CD4-positive, alpha-beta T cell treated with Interleukin-4 for 4 hours (primary cell): ENCODE measurements at regions not wholly inside any gene's neighbourhood (a gene's known extent, or its start where the extent isn't known, plus 50 kb on each side); places are given as distances from the start of the nearest gene placed in this dataset.

ENCODE experiments used
- DNase-seq: peaks from one replicate; pipeline ENCODE4 v3.0.0-alpha.2; 2020

GRCh38 chrX:23548164-23548563 lies 119.1 kb upstream of the PRDX4 start:
- DNase-seq: no peak

- no peak for DNase-seq
Measured at GRCh38 chrX:23552303-23552702, 115.0 kb upstream of the PRDX4 start.

- DNase-seq: no peak
Measured at GRCh38 chrX:23554304-23554703, 113.0 kb upstream of the PRDX4 start.

- DNase-seq: no peak
Measured at GRCh38 chrX:23557070-23557469, 110.2 kb upstream of the PRDX4 start.

GRCh38 chrX:23559975-23560374 lies 107.3 kb upstream of the PRDX4 start:
- DNase-seq: no peak

GRCh38 chrX:23570674-23571343 lies 96.5 kb upstream of the PRDX4 start:
- no peak for DNase-seq

GRCh38 chrX:23575281-23575680 lies 92.0 kb upstream of the PRDX4 start:
- no peak for DNase-seq

GRCh38 chrX:23578079-23578478 lies 89.2 kb upstream of the PRDX4 start:
- no peak for DNase-seq

GRCh38 chrX:23589496-23589895 lies 77.8 kb upstream of the PRDX4 start:
- no peak for DNase-seq

- no peak for DNase-seq
Measured at GRCh38 chrX:23592741-23593140, 74.6 kb upstream of the PRDX4 start.

GRCh38 chrX:23598575-23598974 lies 68.7 kb upstream of the PRDX4 start:
- DNase-seq: no peak

GRCh38 chrX:23603501-23603900 lies 63.8 kb upstream of the PRDX4 start:
- no peak for DNase-seq

- DNase-seq: no peak
Measured at GRCh38 chrX:23610495-23610894, 56.8 kb upstream of the PRDX4 start.

GRCh38 chrX:23612846-23613245 lies 54.4 kb upstream of the PRDX4 start:
- no peak for DNase-seq

- peak; percentile 5 for DNase-seq
Measured at GRCh38 chrX:23616361-23616760, 50.9 kb upstream of the PRDX4 start.
